Small intestine (tissue), 7 donors: ENCODE measurements at regions not wholly inside any gene's neighbourhood (a gene's known extent, or its start where the extent isn't known, plus 50 kb on each side); places are given as distances from the start of the nearest gene placed in this dataset.

Experiments
- DNase-seq, 2 donors: peaks; one replicate each; pipeline versions ENCODE4 v3.0.0 to v3.0.0-alpha.2; 2013
- FAIRE-seq: peaks from 2 replicates; lab custom pipeline; 2012; peaks lifted over from hg19 to GRCh38; lab: Jason Lieb, UNC
- H3K27ac ChIP-seq, 3 donors: one replicate each; pipeline ENCODE4 v1.5.1; 2013; ENCODE audit warnings: low read length in 2 of 3, mild to moderate bottlenecking in 2 of 3, control low read depth in 1 of 3, inconsistent platforms in 1 of 3, low read depth in 1 of 3, moderate library complexity in 1 of 3
- H3K27me3 ChIP-seq, 3 donors: one replicate each; pipeline ENCODE4 v1.6.1; 2013; ENCODE audit warnings: low read length in 3 of 3, inconsistent platforms in 1 of 3; ENCODE audit not compliant: control insufficient read depth in 3 of 3, insufficient read depth in 3 of 3
- H3K36me3 ChIP-seq, 3 donors: one replicate each; pipeline ENCODE4 v1.6.1; 2013; ENCODE audit warnings: low read length in 3 of 3, inconsistent platforms in 1 of 3, low read depth in 1 of 3, mild to moderate bottlenecking in 1 of 3, moderate library complexity in 1 of 3; ENCODE audit not compliant: control insufficient read depth in 3 of 3, insufficient read depth in 2 of 3
- H3K4me1 ChIP-seq, 3 donors: one replicate each; pipeline ENCODE4 v1.6.1; 2013; ENCODE audit warnings: low read length in 2 of 3, inconsistent platforms in 1 of 3, low read depth in 1 of 3, mild to moderate bottlenecking in 1 of 3, moderate library complexity in 1 of 3; ENCODE audit not compliant: control insufficient read depth in 3 of 3, insufficient read depth in 2 of 3
- H3K4me3 ChIP-seq, 3 donors: one replicate each; pipeline ENCODE4 v1.5.1; 2013; ENCODE audit warnings: low read length in 3 of 3, control low read depth in 1 of 3, inconsistent platforms in 1 of 3, low read depth in 1 of 3, mild to moderate bottlenecking in 1 of 3, moderate library complexity in 1 of 3
- H3K9me3 ChIP-seq, 2 donors: one replicate each; pipeline ENCODE4 v1.6.1; 2013; ENCODE audit warnings: low read depth in 1 of 2, low read length in 1 of 2; ENCODE audit not compliant: control insufficient read depth in 2 of 2, insufficient read depth in 1 of 2
- WGBS, 3 donors: extraction: QIAGEN DNeasy Blood & Tissue Kit; methylation state at CpG; one replicate each; pipeline ENCODE4 v1.1.7; 2013; 5-methylcytosine and 5-hydroxymethylcytosine counted together
- donor health status: healthy with polysubstance abuse.
- donor health status: control.
- donor health status: control.
- donor health status: Bipolar disorder and iron deficiency.
- donor health status: healthy.

DNA sequence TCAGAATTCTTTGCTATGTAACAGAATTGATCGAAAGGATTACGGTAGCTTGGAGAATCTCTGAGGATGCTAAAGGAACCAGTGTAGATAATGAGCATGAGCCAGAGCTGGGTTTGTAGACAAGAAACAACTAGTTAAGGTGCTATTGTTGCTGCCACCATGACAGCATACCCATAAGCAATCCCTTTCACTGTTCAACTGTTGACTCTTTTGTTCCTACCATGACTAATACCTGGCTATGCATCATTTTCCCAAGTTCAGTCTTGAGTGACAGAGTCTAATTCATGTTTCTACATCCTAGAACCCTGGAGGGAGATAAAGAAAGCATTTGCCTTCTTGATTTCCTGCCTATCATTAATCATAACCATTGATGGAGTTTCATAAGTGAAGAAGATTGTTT is 600.3 kb downstream of the OTOL1 start:
- DNase-seq: no peak
- 20 to 63% (median 21%) methylated on average over 2 of the region's 2 CpGs for WGBS, 3 donors
- no peaks in the 10 kb centered on the region for H3K4me1 ChIP-seq
- H3K27ac ChIP-seq: no peak overlapping the region
- H3K27me3 ChIP-seq: no peaks in the 10 kb centered on the region
- no peak overlapping the region for H3K4me3 ChIP-seq
- no peaks in the 10 kb centered on the region for H3K36me3 ChIP-seq
- FAIRE-seq: no peak
- no peaks in the 10 kb centered on the region for H3K9me3 ChIP-seq

- H3K36me3 ChIP-seq: no peaks in the 10 kb centered on the region
- no peak overlapping the region for H3K4me3 ChIP-seq
- no peaks in the 10 kb centered on the region for H3K27me3 ChIP-seq
- DNase-seq (no peak), FAIRE-seq (peak; percentile 36)
- H3K9me3 ChIP-seq: no peaks in the 10 kb centered on the region
- 81 to 92% (median 83%) methylated on average over 1 of the region's 1 CpG for WGBS, 3 donors
- H3K4me1 ChIP-seq: no peaks in the 10 kb centered on the region
- no peak overlapping the region for H3K27ac ChIP-seq
Measured at GRCh38 chr3:162103808-162104207, 607.2 kb downstream of the OTOL1 start.

DNA sequence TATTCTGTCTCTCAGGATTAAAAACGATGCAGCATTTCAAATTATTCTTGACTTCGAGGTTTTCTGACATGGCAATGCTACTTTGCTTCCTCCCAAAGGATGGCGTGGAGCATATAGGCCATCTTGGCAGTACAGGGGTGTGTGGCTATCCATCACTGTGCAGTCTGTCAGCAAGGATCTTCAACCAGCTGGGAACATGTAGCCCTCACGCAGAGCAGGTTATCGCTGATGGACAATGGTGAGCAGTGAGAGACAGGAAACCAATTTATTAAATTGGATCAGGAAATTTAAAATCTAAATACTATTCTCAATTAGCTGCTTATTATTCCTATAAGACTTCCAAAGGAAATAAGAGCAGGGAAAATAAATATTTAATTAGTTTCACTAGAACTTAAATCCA is 615.3 kb downstream of the OTOL1 start:
- no peak for DNase-seq
- Histone ChIP-seq H3K27me3 (no peaks in the 10 kb centered on the region), H3K4me1 (no peaks in the 10 kb centered on the region), H3K36me3 (no peaks in the 10 kb centered on the region), H3K9me3 (no peaks in the 10 kb centered on the region), H3K27ac (no peak overlapping the region), H3K4me3 (no peak overlapping the region)
- WGBS, 3 donors: 83 to 85% (median 84%) methylated on average over 5 of the region's 5 CpGs
- FAIRE-seq: no peak

GRCh38 chr3:162112719-162113118 is 616.1 kb downstream of the OTOL1 start:
- Histone ChIP-seq H3K27ac (no peak overlapping the region), H3K36me3 (no peaks in the 10 kb centered on the region), H3K27me3 (no peaks in the 10 kb centered on the region), H3K4me1 (no peaks in the 10 kb centered on the region), H3K9me3 (no peaks in the 10 kb centered on the region), H3K4me3 (no peak overlapping the region)
- DNase-seq (no peak), FAIRE-seq (no peak)

GRCh38 chr3:162117961-162118360 is 621.4 kb downstream of the OTOL1 start:
- H3K9me3 ChIP-seq: no peaks in the 10 kb centered on the region
- H3K27me3 ChIP-seq: no peaks in the 10 kb centered on the region
- H3K27ac ChIP-seq: no peak overlapping the region
- DNase-seq: no peak
- no peak for FAIRE-seq
- 71 to 86% (median 80%) methylated on average over 1 of the region's 1 CpG for WGBS, 3 donors
- H3K36me3 ChIP-seq: no peaks in the 10 kb centered on the region
- H3K4me1 ChIP-seq: peaks cover 0 to 5% (median 0%) of the 10 kb centered on the region in 3 donors
- H3K4me3 ChIP-seq: no peak overlapping the region

DNA sequence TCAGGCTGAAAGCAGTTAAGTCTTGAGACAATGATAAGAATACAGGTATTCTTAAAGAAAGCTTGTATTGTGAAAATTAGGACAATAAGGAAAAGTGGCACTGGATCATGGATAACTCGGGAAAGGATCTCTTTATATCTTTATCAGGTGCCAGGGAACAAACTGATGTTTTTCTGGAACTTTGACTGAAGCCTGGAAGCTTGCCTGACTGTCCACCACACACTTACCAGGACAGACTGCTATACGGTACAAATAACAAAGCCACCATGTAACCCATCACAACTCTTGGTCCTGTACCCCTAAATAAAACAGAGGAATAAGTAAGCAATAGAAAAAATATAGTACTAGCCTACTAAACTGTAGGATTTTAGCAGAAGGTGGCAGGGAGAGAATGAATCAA is 623.0 kb downstream of the OTOL1 start:
- 48 to 70% (median 55%) methylated on average over 2 of the region's 2 CpGs for WGBS, 3 donors

GRCh38 chr3:162122405-162122804 is 625.8 kb downstream of the OTOL1 start:
- no peak for FAIRE-seq
- Histone ChIP-seq H3K4me1 (peaks cover 0 to 5% (median 0%) of the 10 kb centered on the region in 3 donors), H3K27ac (no peak overlapping the region), H3K27me3 (no peaks in the 10 kb centered on the region), H3K9me3 (no peaks in the 10 kb centered on the region), H3K4me3 (no peak overlapping the region), H3K36me3 (no peaks in the 10 kb centered on the region)
- 29 to 63% (median 54%) methylated on average over 1 of the region's 1 CpG for WGBS, 3 donors
- DNase-seq: peak in 1 of 2 donors; percentile 37

More for the DNA sequence above, 623.0 kb downstream of the OTOL1 start:
- FAIRE-seq: no peak
- H3K27ac ChIP-seq: no peak overlapping the region
- no peaks in the 10 kb centered on the region for H3K36me3 ChIP-seq
- no peaks in the 10 kb centered on the region for H3K27me3 ChIP-seq
- no peak for DNase-seq
- no peaks in the 10 kb centered on the region for H3K9me3 ChIP-seq
- no peak overlapping the region for H3K4me3 ChIP-seq
- H3K4me1 ChIP-seq: peaks cover 0 to 5% (median 0%) of the 10 kb centered on the region in 3 donors

DNA sequence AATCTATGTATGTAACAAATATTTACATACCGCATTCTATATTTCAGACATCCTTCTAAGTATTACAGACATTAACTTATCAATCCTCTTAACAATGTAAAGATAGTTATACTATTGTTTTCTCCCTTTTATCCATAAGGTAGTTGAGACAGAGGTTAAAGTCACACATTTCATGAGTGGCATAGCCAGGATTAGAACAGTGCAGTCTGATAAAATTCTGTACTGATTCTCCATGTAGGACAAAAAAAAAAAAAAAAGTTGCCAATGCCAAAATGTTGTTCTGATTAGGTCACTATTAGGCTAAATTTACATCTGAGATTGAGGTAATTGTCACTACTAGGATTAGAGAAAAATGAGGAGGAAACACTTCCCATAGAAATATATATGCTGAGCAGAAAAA is 629.2 kb downstream of the OTOL1 start:
- Histone ChIP-seq H3K4me3 (no peak overlapping the region), H3K36me3 (no peaks in the 10 kb centered on the region), H3K27me3 (no peaks in the 10 kb centered on the region), H3K27ac (no peak overlapping the region), H3K4me1 (peaks cover 0 to 5% (median 0%) of the 10 kb centered on the region in 3 donors), H3K9me3 (no peaks in the 10 kb centered on the region)
- WGBS, 3 donors: 84 to 95% (median 86%) methylated on average over 1 of the region's 1 CpG
- FAIRE-seq (no peak), DNase-seq (no peak)

GRCh38 chr3:162130582-162130981 is 634.0 kb downstream of the OTOL1 start:
- WGBS, 3 donors: 79 to 89% (median 81%) methylated on average over 3 of the region's 3 CpGs
- Histone ChIP-seq H3K36me3 (no peaks in the 10 kb centered on the region), H3K4me1 (no peaks in the 10 kb centered on the region)

More at GRCh38 chr3:162130582-162130981, 634.0 kb downstream of the OTOL1 start:
- Histone ChIP-seq H3K27me3 (no peaks in the 10 kb centered on the region), H3K27ac (no peak overlapping the region), H3K4me3 (no peak overlapping the region), H3K9me3 (no peaks in the 10 kb centered on the region)
- FAIRE-seq (no peak), DNase-seq (no peak)
